HCT116 (cell line): ENCODE measurements at regions not wholly inside any gene's neighbourhood (a gene's known extent, or its start where the extent isn't known, plus 50 kb on each side); places are given as distances from the start of the nearest gene placed in this dataset.

ENCODE experiments used
- ATAC-seq: fragments of 200-7000 bp; cut with Tn5 transposase; 2 replicates; pipeline ENCODE4 v1.9.1; 2020; ENCODE audit warnings: mild to moderate bottlenecking, moderate library complexity
- BruUV-seq: library from RNA; stranded (reverse); fragments of 400-500 nt; replicated peaks from 2 replicates; lab custom pipeline; 2021; lab: Mats Ljungman, UMichigan
- CTCF ChIA-PET: fragments of 300-600 bp; sonication (Branson Sonifier 250); formaldehyde crosslinking; loops from one replicate; lab custom pipeline; 2021; ENCODE audit warnings: antibody characterized with exemption; lab: Charles Lee
- POLR2A ChIA-PET: fragments of 300-600, 350-600 bp; sonication (Branson Sonifier 250); formaldehyde crosslinking; loops from one replicate; lab custom pipeline; 2021; ENCODE audit warnings: antibody characterized with exemption; lab: Charles Lee
- RAD21 ChIA-PET, 2 experiments: fragments of 300-600 bp; sonication (Branson Sonifier 250); formaldehyde crosslinking; loops; one replicate each; lab custom pipeline; 2023; ENCODE audit warnings: low total read pairs in 2 of 2; ENCODE audit not compliant: uncharacterized antibody in 2 of 2, unreplicated experiment in 2 of 2, low non-redundant PET in 1 of 2; lab: Charles Lee
- DNase-seq: peaks from one replicate; pipeline ENCODE4 v3.0.0-alpha.2; 2010; ENCODE audit warnings: low read depth, low spot score
- H2AFZ ChIP-seq: fragments of 200-600 bp; shearing (Covaris generic), sonication (generic); 2 replicates; pipeline ENCODE4 v1.6.1; 2017; ENCODE audit warnings: low read depth, mixed run types, mixed read lengths, antibody characterized with exemption, low read length; ENCODE audit not compliant: poor library complexity, severe bottlenecking
- H3K27ac ChIP-seq: 2 replicates; pipeline ENCODE4 v1.5.1; 2012; ENCODE audit warnings: low read depth, low read length
- H3K27me3 ChIP-seq: fragments of 200-600 bp; sonication (generic); 2 replicates; pipeline ENCODE4 v1.6.1; 2016; ENCODE audit warnings: mixed run types, low read length, mixed read lengths; ENCODE audit not compliant: insufficient read depth
- H3K36me3 ChIP-seq, 2 experiments: fragments of 200-500 bp in 1 of 2; fragments of 200-600 bp in 1 of 2; sonication (Bioruptor generic) in 1 of 2; sonication (generic) in 1 of 2; 2 replicates each; pipeline versions ENCODE4 v1.5.1 to v1.6.1; 2014 to 2016; ENCODE audit warnings: low read length in 2 of 2, inconsistent platforms in 1 of 2, mixed read lengths in 1 of 2, mixed run types in 1 of 2; ENCODE audit not compliant: insufficient read depth in 2 of 2, control insufficient read depth in 1 of 2
- H3K4me1 ChIP-seq, 2 experiments: fragments of 200-600 bp in 1 of 2; sonication (generic) in 1 of 2; 2 replicates each; pipeline versions ENCODE4 v1.5.1 to v1.6.1; 2012 to 2017; ENCODE audit warnings: low read length in 2 of 2, inconsistent platforms in 1 of 2, mild to moderate bottlenecking in 1 of 2, mixed read lengths in 1 of 2, mixed run types in 1 of 2, moderate library complexity in 1 of 2; ENCODE audit not compliant: insufficient read depth in 2 of 2, control insufficient read depth in 1 of 2
- H3K4me2 ChIP-seq: fragments of 200-600 bp; sonication (generic); 2 replicates; pipeline ENCODE4 v1.6.1; 2017; ENCODE audit warnings: mixed run types, low read length, mixed read lengths
- H3K4me3 ChIP-seq, 2 experiments: fragments of 200-600 bp in 1 of 2; sonication (generic) in 1 of 2; replicated peaks in 1 of 2; 2 replicates each; pipeline ENCODE4 v1.5.1; 2011 to 2016; ENCODE audit warnings: low read length in 2 of 2, control low read depth in 1 of 2, low read depth in 1 of 2, mild to moderate bottlenecking in 1 of 2, mixed read lengths in 1 of 2, mixed run types in 1 of 2
- H3K79me2 ChIP-seq: fragments of 200-600 bp; sonication (generic); 2 replicates; pipeline ENCODE4 v1.6.1; 2017; ENCODE audit warnings: mild to moderate bottlenecking, mixed run types, low read length, moderate library complexity, mixed read lengths; ENCODE audit not compliant: insufficient read depth
- H3K9ac ChIP-seq: fragments of 200-600 bp; sonication (generic); 2 replicates; pipeline ENCODE4 v1.6.1; 2016; ENCODE audit warnings: low read length, mixed read lengths
- H3K9me2 ChIP-seq: fragments of 200-600 bp; sonication (generic), shearing (Covaris generic); 2 replicates; pipeline ENCODE4 v1.6.1; 2017; ENCODE audit warnings: mixed run types, mild to moderate bottlenecking, moderate library complexity; ENCODE audit not compliant: insufficient read depth
- H3K9me3 ChIP-seq, 2 experiments: fragments of 200-500 bp in 1 of 2; fragments of 200-600 bp in 1 of 2; sonication (Bioruptor generic) in 1 of 2; sonication (generic) in 1 of 2; 2 replicates each; pipeline ENCODE4 v1.6.1; 2014 to 2017; ENCODE audit warnings: low read length in 2 of 2, mixed read lengths in 2 of 2, inconsistent platforms in 1 of 2, low read depth in 1 of 2, mild to moderate bottlenecking in 1 of 2, mixed run types in 1 of 2, moderate library complexity in 1 of 2; ENCODE audit not compliant: control insufficient read depth in 1 of 2, insufficient read depth in 1 of 2
- H4K20me1 ChIP-seq: fragments of 200-600 bp; sonication (generic), shearing (Covaris generic); 2 replicates; pipeline ENCODE4 v1.6.1; 2017; ENCODE audit warnings: mixed run types, mild to moderate bottlenecking, moderate library complexity; ENCODE audit not compliant: insufficient read depth
- ATF3 ChIP-seq: IDR thresholded peaks from 2 replicates; pipeline ENCODE4 v1.6.1; 2012
- CTCF ChIP-seq, 3 experiments: fragments of 200-600 bp in 1 of 3; sonication (generic) in 1 of 3; IDR thresholded peaks in 2 of 3; conservative IDR thresholded peaks in 1 of 3; 2 replicates each; pipeline ENCODE4 v1.5.1; 2012 to 2017; ENCODE audit warnings: low read depth in 2 of 3, low read length in 2 of 3, antibody characterized with exemption in 1 of 3, borderline replicate concordance in 1 of 3, control low read depth in 1 of 3, mild to moderate bottlenecking in 1 of 3, mixed read lengths in 1 of 3, mixed run types in 1 of 3, moderate library complexity in 1 of 3; ENCODE audit not compliant: insufficient read depth in 1 of 3
- ELF1 ChIP-seq: IDR thresholded peaks from 2 replicates; pipeline ENCODE4 v1.6.1; 2012; ENCODE audit warnings: low read depth, borderline replicate concordance
- FOSL1 ChIP-seq: IDR thresholded peaks from 2 replicates; pipeline ENCODE4 v1.6.1; 2012; ENCODE audit warnings: low read depth
- JUND ChIP-seq: IDR thresholded peaks from 2 replicates; pipeline ENCODE4 v1.6.1; 2012
- SIN3A ChIP-seq: IDR thresholded peaks from 2 replicates; pipeline ENCODE4 v1.6.1; 2012; ENCODE audit warnings: low read depth
- ZBTB33 ChIP-seq: IDR thresholded peaks from 2 replicates; pipeline ENCODE4 v1.6.1; 2011; ENCODE audit warnings: mild to moderate bottlenecking, low read length, moderate library complexity; ENCODE audit not compliant: insufficient replicate concordance; ENCODE audit errors: extremely low read depth
- intact Hi-C: fragments of 100-400 bp; cut with micrococcal nuclease; formaldehyde crosslinking; loops from 2 replicates; pipeline ENCODE4 v1.10.0; 2022

- H3K27me3 ChIP-seq, result no peaks in the 10 kb centered on the region
- no peaks in the 10 kb centered on the region for H3K9me2 ChIP-seq
- H3K4me3 ChIP-seq, result no peak overlapping the region
- H2AFZ ChIP-seq, result no peak overlapping the region
- H3K4me2 ChIP-seq, result no peak overlapping the region
- ATAC-seq, result no peak
- peaks cover 0 to 15% of the 10 kb centered on the region in 2 experiments; a peak in 1 of 4 replicates for H3K4me1 ChIP-seq
- ChIA-PET POLR2A (no interaction called here), CTCF (no interaction called here), RAD21 (no interaction called here)
- DNase-seq, result no peak
- H3K27ac ChIP-seq, result no peak overlapping the region
- no peaks in the 10 kb centered on the region for H3K79me2 ChIP-seq
- no peaks in the 10 kb centered on the region for H3K36me3 ChIP-seq
- H3K9ac ChIP-seq, result no peak overlapping the region
- intact Hi-C loops, result loop anchor here (10.0 kb wide), 1 partner anchor 357 kb away; no protein-coding TSS in a partner anchor
- TF ChIP-seq ZBTB33 (no peak), JUND (no peak), FOSL1 (no peak), CTCF (IDR thresholded peaks at IDR 0.05 in 2 of 3, conservative IDR thresholded peaks at IDR 0.05 in 1 of 3; ENCODE audit: borderline replicate concordance in 1 of 3, insufficient read depth in 1 of 3, low read depth in 2 of 3, low read length in 2 of 3) (no peak), SIN3A (no peak), ATF3 (no peak), ELF1 (no peak)
- no peaks in the 10 kb centered on the region for H3K9me3 ChIP-seq
- H4K20me1 ChIP-seq, result no peaks in the 10 kb centered on the region
- BruUV-seq, result no TSS peak
These were observed 213.7 kb upstream of the SGK1 start for GRCh38 chr6:134531611-134532010.
